DND-41 (cell line): ENCODE measurements at regions not wholly inside any gene's neighbourhood (a gene's known extent, or its start where the extent isn't known, plus 50 kb on each side); places are given as distances from the start of the nearest gene placed in this dataset.

Experiments used
- EZH2 ChIP-seq: IDR thresholded peaks from 3 replicates; pipeline ENCODE4 v1.6.1; 2012; ENCODE audit warnings: borderline replicate concordance, low read depth, mild to moderate bottlenecking, moderate library complexity, low read length, inconsistent platforms; ENCODE audit not compliant: severe bottlenecking
- TF ChIP-seq, protein P1 (sequence below): IDR thresholded peaks from 2 replicates; pipeline ENCODE4 v1.5.1; 2012; ENCODE audit warnings: borderline replicate concordance, low read length, moderate library complexity, mild to moderate bottlenecking; ENCODE audit not compliant: poor library complexity, severe bottlenecking; ENCODE audit errors: extremely low read depth

DNA sequence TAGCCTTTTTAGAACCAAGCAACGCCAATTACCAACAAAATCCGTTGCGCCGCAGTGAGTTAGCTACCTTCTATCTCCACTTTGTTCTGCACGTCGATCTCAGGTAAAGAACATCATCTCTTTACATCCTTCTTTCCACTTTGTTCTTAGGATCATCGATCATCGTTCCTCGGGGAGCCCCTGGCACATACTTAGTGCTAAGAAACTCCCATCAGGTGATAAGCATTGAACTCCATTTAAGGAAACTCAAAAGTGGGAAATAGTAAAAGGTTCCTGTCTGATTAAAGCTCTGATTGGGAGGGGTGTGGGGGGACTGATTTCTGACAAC is 227.0 kb upstream of the PRSS16 start:
- TF ChIP-seq, protein P1, sequence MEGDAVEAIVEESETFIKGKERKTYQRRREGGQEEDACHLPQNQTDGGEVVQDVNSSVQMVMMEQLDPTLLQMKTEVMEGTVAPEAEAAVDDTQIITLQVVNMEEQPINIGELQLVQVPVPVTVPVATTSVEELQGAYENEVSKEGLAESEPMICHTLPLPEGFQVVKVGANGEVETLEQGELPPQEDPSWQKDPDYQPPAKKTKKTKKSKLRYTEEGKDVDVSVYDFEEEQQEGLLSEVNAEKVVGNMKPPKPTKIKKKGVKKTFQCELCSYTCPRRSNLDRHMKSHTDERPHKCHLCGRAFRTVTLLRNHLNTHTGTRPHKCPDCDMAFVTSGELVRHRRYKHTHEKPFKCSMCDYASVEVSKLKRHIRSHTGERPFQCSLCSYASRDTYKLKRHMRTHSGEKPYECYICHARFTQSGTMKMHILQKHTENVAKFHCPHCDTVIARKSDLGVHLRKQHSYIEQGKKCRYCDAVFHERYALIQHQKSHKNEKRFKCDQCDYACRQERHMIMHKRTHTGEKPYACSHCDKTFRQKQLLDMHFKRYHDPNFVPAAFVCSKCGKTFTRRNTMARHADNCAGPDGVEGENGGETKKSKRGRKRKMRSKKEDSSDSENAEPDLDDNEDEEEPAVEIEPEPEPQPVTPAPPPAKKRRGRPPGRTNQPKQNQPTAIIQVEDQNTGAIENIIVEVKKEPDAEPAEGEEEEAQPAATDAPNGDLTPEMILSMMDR = no peak
- no peak for TF ChIP-seq EZH2
